HUDEP-2 (cell line): ENCODE measurements at regions not wholly inside any gene's neighbourhood (a gene's known extent, or its start where the extent isn't known, plus 50 kb on each side); places are given as distances from the start of the nearest gene placed in this dataset.

ENCODE experiments used
- DNase-seq, 76 experiments: peaks; one replicate each; lab custom pipeline; 2025; ENCODE audit not compliant: unreplicated experiment in 76 of 76; lab: John Stamatoyannopoulos, UW

GRCh38 chr22:27630754-27631153 is 170.8 kb downstream of the MN1 start:
- no peak for DNase-seq

DNA sequence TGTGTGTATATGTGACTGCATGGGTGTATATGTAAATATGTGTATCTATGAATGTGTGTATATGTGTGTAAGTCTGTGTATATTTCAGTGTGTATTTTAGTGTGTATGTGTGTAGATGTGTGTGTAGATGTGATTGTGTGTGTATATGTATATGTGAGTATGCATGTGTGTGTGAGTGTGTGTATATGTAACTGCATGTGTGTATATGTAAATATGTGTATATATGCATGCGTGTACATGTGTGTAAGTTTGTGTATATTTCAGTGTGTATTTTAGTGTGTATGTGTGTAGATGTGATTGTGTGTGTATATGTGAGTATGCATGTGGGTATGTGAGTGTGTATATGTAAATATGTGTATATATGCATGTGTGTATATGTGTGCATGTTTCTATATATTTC is 169.9 kb downstream of the MN1 start:
- no peak for DNase-seq

DNA sequence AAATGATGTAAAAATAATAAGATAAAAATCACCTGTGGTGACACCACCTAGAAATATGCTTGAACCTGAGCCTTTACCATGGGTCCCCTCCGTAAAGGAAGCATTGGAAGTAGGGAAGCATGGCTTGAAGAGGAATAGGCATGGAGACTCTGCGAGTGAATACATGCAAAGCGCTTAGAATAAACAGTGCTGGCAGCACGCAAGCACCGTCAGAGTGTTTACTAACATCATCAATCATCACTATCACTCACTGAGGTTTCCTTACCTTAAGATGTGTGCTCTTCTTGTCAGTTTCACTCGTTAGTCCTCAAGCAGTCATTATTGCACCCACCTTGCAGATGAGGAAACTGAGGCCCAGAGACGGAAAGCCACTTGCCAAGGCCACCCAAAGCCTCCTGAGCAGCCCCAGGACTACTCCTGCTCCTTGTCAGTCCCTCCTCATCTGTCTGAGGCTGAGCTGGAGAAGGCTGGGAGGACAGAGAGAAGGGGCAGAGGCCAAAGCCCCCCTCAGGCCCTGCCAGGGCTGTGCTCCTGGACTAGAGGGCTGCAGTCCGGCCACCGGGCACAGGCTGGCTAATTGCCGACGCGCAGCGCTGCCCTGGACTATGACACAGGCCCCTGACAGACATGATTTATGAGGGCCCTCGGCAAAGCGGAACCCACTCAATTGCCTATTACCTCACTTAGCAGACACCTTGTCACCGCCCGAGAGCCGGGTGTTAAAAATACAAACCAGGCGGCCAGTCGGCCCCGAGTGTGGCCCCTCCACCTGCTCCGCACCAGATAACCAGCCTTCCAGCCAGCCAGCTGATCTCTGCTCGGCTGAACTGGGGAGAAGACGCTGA is 168.9 kb downstream of the MN1 start:
- no peak for DNase-seq

- no peak for DNase-seq
Observed at GRCh38 chr22:27633296-27633871, 168.2 kb downstream of the MN1 start.

GRCh38 chr22:27634043-27634740 is 167.4 kb downstream of the MN1 start:
- DNase-seq = no peak

DNA sequence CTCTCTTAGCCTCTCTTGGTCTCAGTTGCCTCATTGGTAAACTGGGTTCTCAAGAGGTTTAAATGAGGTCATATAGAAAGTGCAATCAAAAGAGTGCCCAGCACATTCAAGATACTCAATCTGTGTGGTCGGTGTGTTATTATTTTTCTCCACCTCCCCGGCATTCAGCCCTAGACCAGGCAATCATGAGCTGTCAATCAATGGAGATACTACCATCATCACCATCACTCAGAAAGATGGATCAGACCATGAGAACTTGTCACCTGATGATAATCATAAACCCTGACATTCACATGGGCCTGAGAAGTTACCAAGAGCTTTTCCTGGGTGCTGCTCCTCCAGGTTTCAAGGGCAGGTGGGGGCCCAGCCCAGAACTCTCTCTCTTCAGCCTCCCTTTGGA is 166.1 kb downstream of the MN1 start:
- DNase-seq = no peak

DNA sequence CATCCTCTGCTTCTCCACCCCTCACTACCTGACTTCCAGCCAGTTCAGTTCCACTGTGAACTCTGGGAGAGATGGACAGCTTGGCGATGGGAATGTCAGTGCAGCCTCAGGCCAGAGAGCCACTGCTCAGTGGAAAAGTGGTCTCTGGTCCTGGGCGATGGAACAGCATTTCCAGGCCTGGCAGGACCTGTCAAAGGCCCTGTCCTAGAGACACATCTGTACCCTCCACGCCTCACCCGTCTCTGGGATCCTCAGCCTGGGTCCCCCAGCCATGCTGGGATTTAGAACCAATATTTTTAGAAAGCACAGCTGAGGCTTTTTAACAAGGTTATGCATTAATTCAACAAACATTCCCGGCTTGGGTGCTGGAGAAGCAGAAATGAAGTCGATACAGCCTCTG is 165.7 kb downstream of the MN1 start:
- DNase-seq = no peak

- DNase-seq = no peak
Observed at GRCh38 chr22:27636716-27637508, 164.6 kb downstream of the MN1 start.

DNA sequence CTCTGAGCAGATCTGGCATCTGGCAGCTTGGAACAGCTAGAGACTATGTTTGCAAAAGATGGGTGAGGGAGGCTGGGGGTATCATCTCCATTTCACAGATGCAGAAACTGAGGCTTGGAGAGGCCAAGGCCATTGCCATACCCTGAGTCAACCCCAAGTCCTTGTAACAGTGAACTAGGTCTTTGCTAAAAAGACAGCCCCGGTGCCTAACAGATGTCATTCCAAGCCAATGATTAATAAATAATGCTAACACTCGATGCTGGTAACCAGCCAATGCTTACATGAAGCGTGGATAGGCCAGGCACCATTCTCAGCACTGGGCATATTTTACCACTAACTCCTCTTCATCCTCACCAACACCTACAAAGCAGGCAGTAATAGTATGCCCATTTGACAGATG is 164.0 kb downstream of the MN1 start:
- no peak for DNase-seq

DNA sequence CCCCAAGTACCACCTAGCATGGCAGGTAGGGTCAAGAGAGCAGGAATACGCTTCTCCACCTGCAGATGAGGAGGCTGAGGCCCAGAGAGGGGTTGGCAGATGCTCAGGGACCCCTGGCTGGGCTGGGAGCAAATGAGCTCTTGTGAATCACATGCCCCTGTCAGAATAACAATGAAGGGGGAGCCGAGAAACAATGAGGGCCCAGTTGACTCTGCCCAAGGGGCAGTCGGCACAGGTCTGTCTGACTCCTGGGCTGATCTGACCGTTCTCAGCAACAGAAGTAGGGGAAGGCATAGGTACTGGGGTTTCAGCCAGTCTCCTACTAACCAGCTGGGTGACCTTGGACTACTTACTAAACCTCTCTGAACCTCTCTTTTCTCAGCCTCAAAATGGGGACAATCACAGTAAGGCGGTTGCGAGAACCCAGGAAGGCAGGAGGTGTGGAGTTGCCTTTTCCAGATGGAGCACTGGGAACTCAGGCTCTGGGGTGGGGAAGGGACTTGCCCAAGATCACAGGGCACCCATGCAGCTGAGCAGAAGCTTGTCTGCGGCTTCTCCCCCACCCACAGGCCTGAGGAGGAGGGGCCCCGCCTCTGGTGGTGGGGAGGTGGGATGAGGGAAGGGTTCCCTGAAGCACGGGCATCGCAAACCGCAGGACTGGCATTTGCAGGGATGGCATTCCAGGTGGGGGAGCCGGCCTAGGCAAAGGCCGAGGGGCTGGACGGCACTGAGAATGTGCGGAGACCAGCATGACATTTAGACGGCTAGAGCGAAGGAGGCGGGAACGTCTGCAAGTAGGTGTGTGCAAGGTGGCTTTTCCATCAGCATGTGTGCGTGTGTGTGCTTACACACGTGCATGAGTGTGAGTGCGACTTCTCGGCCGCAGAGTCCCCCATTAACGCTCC is 163.0 kb downstream of the MN1 start:
- DNase-seq = no peak

GRCh38 chr22:27639248-27640086 is 162.1 kb downstream of the MN1 start:
- DNase-seq = no peak

DNA sequence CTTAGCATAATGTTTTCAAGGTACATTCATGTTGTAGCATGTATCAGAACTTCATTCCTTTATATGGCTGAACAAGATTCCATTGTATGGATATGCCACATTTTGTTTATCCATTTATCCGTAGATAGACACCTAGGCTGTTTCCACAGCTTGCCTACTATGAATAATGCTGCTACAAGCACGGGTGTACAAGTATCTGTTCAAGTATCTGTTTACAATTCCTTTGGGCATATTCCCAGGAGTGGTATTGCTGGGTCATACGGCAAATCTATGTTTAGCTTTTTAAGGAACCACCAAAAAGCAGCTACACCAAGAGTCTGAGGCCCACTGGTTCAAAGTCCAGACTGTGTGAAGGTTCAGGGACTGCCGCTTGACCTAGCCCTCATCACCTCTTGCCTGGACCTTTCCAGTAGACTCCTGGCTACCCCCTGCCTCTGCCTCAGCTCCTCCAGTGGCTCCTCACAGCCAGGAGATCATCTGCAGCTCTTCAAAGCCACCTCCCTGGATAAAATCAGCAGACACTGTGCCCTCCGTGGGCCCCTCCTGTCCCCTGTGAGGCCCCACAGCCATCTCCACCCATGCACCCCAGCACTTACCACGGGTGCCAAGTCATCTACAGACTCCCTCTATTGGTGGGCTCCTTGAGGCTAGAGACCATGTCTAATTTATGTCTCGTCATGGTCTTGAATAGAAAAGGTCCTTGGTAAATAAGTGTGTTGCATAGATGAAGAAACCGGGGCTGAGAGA is 160.3 kb downstream of the MN1 start:
- no peak for DNase-seq

DNA sequence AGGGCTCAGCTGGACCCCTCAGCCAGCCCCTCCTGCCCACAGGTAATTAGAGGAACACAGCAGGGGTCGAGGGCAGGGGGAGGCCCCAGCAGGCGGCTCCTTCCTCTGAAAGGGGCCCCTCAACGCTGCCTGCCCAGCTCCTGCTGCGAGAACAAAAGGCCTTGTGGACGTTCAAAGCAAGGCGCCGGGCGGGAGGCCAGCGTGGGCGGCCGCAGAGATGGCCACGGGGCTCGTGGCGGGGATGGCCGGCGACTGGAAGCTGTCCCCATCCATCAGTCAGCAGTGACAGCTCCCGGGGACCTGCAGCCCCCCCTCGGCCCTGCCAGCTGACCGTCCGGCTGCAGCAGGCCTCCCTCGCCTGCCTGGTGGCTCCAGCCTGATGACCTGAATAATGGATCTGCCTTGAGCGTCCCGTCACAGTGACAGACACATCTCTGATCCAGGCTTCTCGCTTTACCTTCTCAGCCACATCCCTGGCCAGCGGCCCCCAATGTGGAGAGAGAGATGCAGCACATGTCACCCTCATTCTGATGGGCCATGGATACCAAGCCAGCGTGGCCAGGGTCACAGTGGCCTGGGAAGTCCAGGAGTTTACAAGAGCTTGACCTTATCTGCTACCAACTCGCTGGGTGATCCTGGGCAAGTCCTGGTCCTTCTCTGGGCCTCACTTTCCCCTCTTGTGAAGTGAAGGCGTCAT is 159.3 kb downstream of the MN1 start:
- no peak for DNase-seq

DNA sequence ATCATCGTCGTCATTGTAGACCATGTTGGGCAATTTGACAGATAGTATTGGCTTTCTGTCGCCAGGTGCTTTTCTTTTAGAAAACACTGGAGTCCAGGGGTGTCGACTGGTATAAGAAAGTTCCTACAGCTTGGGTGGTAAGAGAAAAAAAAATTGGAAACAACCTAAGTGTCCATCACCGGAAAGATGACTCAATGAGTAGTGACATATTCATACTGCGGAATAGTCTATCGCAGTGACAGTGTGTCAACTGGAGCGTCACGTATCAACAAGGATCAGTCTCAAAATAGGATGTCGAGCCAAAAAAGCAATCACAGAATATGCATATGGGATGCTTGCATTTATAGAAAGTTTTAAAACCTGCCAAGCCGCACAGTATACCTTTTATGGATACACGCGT is 157.6 kb downstream of the MN1 start:
- no peak for DNase-seq

DNA sequence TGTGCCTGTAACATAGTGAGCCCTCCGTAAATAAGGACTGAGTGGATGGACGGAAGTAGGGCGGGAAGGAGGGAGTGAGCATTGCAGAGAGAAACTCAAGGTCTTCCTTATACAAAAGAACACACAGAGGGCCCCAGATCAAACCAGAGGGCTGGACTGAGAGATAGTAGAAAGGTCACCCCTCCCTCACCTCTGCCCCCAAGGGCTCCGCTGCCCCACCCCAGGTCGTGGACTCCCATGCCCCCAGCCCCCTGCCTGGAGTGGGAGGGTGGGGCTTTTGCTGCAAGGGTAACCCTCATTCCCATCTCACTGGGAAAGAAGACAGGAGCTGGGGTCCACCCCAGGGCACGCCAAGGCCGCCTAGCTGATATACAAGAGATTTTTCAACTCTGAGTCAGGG is 157.0 kb downstream of the MN1 start:
- DNase-seq = no peak

GRCh38 chr22:27647540-27647939 is 154.0 kb downstream of the MN1 start:
- no peak for DNase-seq

GRCh38 chr22:27648074-27648473 is 153.5 kb downstream of the MN1 start:
- no peak for DNase-seq

DNA sequence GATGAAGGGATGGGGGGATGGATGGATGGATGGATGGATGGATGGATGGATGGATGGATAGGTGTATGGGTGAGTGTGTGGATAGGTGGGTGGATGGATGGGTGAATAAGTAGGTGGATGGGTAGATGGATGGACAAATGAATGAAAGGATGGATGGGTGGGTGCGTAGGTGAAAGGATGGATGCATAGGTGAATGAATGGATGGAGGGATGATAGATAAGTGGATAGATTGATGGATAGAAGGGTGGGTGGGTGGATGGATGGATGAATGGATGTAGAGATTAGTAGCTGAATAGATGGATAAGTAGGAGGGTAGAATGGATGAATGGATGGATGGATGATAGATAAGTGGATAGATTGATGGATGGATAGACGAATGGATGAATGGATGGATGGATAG is 152.7 kb downstream of the MN1 start:
- DNase-seq = no peak
